Immature natural killer cell (primary cell): ENCODE measurements at regions not wholly inside any gene's neighbourhood (a gene's known extent, or its start where the extent isn't known, plus 50 kb on each side); places are given as distances from the start of the nearest gene placed in this dataset.

Experiments used
- DNase-seq, 3 donors: peaks; one replicate each; pipeline ENCODE4 v3.0.0; 2022; ENCODE audit warnings: mixed read lengths in 1 of 3
- H3K27ac Mint-ChIP-seq, 6 donors: one replicate each; pipeline ENCODE4 v1.8.0; 2020; ENCODE audit warnings: mixed read lengths in 6 of 6, mild to moderate bottlenecking in 5 of 6, inconsistent platforms in 4 of 6, moderate library complexity in 3 of 6
- H3K27me3 Mint-ChIP-seq, 3 donors: one replicate each; pipeline ENCODE4 v1.8.0; 2020 to 2021; ENCODE audit warnings: low read depth in 3 of 3, mild to moderate bottlenecking in 3 of 3, mixed read lengths in 3 of 3, moderate library complexity in 3 of 3, inconsistent platforms in 1 of 3
- H3K36me3 Mint-ChIP-seq, 3 donors: one replicate each; pipeline ENCODE4 v1.8.0; 2020; ENCODE audit warnings: mixed read lengths in 3 of 3, inconsistent platforms in 2 of 3, mild to moderate bottlenecking in 2 of 3
- H3K4me1 Mint-ChIP-seq, 2 donors: one replicate each; pipeline ENCODE4 v1.8.0; 2020; ENCODE audit warnings: inconsistent platforms in 2 of 2, mild to moderate bottlenecking in 2 of 2, mixed read lengths in 2 of 2, moderate library complexity in 1 of 2
- H3K4me3 Mint-ChIP-seq, 5 donors: one replicate each; pipeline ENCODE4 v1.8.0; 2020; ENCODE audit warnings: mild to moderate bottlenecking in 5 of 5, mixed read lengths in 5 of 5, inconsistent platforms in 3 of 5, moderate library complexity in 3 of 5
- H3K9me3 Mint-ChIP-seq, 6 donors: one replicate each; pipeline ENCODE4 v1.8.0; 2020; ENCODE audit warnings: mild to moderate bottlenecking in 6 of 6, mixed read lengths in 6 of 6, inconsistent platforms in 4 of 6, moderate library complexity in 3 of 6

DNA sequence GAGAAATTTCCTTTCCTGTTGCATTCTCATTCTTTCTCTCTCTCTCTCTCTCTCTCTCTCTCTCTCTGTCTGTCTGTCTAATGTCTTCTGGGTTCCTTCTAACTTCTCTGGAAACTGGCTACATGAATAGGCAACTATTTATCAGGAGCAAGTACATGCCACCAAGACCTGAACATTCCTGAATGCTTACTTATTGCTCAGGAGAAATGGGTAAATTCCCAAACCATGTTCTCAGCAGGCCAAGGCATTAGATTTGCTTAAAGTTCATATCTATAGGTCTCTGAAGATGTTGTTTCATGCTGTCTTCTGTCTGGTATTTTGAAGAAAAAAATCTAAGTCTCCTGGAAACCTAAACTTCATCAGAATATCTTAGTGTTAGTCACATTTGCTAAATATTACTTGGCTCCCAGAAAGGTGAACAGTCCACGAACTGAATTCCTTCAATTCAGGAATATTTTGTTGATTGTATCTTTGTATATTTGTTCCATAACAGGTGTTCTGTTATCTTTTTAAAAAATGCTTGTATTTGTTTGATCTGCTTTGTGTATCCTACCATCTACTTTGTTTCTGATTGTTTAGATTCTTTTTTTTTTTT, 77.2 kb upstream of the FIGN start:
- Mint-ChIP-seq H3K27ac (no peak overlapping the region), H3K4me1 (no peaks in the 10 kb centered on the region), H3K36me3 (no peaks in the 10 kb centered on the region), H3K4me3 (no peak overlapping the region), H3K9me3 (peaks cover 8 to 37% (median 25%) of the 10 kb centered on the region in 6 donors), H3K27me3 (no peaks in the 10 kb centered on the region)
- DNase-seq, result no peak

DNA sequence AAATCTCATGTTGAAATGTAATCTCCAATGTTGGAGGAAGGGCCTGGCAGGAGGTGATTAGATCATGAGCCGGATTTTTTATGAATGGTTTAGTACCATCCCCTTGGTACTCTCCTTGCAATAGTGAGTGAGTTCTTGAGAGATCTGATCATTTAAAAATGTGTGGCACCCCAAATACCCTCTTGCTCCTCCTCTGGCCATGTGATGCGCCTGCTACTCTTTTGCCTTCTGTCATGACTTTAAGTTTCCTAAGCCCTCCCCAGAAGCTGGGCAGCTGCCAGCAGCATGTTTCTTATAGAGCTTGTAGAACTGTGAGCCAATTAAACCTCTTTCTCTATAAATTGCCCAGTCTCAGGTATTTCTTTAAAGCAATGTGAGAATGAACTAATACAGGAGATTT, 72.6 kb upstream of the FIGN start:
- H3K27me3 Mint-ChIP-seq, result peaks cover 0 to 1% (median 0%) of the 10 kb centered on the region in 3 donors
- no peak for DNase-seq

DNA sequence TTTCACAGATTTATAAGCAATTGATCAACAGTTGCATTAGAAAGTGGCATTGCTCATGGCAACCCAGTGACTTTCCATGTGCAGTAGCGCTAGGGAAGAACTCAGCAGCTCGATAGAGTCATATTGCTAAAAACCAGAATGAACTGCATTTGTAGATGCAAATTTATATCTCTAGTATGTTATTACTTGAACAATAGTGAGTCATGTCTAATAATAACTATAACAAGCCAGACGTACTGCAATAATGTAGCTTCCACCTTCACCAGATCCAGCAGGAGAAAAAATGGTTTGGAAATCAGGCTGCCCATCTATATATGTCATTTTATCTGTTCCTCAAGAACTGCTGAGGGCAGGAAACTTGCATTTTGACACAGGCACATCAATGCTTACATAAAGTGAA, 66.5 kb upstream of the FIGN start:
- no peak for DNase-seq
- Mint-ChIP-seq H3K4me1 (no peaks in the 10 kb centered on the region), H3K9me3 (peaks cover 0 to 24% (median 8%) of the 10 kb centered on the region in 6 donors), H3K36me3 (no peaks in the 10 kb centered on the region), H3K4me3 (no peak overlapping the region), H3K27me3 (peaks cover 0 to 1% (median 0%) of the 10 kb centered on the region in 3 donors), H3K27ac (no peak overlapping the region)

More for the DNA sequence above, 72.6 kb upstream of the FIGN start:
- no peak overlapping the region for H3K27ac Mint-ChIP-seq
- H3K36me3 Mint-ChIP-seq, result no peaks in the 10 kb centered on the region
- H3K9me3 Mint-ChIP-seq, result peaks cover 7 to 39% (median 15%) of the 10 kb centered on the region in 6 donors
- no peak overlapping the region for H3K4me3 Mint-ChIP-seq
- H3K4me1 Mint-ChIP-seq, result no peaks in the 10 kb centered on the region

GRCh38 chr2:163801486-163801885, 65.7 kb upstream of the FIGN start:
- no peaks in the 10 kb centered on the region for H3K4me1 Mint-ChIP-seq
- peaks cover 0 to 1% (median 0%) of the 10 kb centered on the region in 3 donors for H3K27me3 Mint-ChIP-seq
- no peaks in the 10 kb centered on the region for H3K36me3 Mint-ChIP-seq
- DNase-seq, result no peak
- H3K27ac Mint-ChIP-seq, result no peak overlapping the region
- H3K9me3 Mint-ChIP-seq, result peaks cover 0 to 31% (median 5%) of the 10 kb centered on the region in 6 donors
- no peak overlapping the region for H3K4me3 Mint-ChIP-seq

DNA sequence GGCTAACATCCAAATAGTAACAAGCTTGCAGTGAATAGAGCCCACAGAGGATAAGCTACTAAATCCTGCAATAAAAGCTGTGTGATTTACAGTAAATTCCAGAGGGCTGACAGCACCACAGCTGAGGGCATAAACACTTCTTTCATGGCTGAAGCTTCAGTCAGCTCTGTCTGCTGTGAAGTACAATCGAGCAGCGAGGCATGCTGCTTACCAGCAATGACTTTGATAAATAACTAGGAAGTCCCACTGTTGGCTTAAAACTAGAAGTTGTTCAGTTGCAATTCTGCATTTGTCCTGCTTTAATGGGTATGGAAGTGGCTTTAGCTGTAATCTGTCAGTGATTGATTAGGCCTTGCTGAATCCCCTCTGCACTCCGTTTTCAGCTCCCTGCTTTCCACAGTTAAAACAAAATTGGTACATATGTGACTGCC, 65.2 kb upstream of the FIGN start:
- H3K4me1 Mint-ChIP-seq, result no peaks in the 10 kb centered on the region
- no peaks in the 10 kb centered on the region for H3K27me3 Mint-ChIP-seq

DNA sequence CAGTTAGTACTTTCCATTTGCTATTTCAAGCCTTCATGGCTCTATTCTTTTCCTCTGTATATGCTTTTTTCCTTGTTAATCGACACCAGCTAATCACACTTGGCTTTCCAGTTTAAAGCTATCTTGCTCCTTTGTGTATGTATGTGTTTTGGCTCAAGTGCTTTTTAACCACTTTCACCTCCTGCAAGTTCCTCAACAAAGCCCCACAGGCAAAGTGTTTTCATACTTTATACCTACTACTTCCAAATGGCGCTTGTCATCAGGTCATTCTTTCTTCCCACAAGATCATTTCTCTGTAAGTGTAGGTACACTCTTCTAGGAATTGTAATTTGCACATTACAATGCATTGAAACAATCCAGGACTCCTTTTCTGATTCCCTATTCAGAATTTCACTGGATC, 64.0 kb upstream of the FIGN start:
- DNase-seq, result no peak
- H3K9me3 Mint-ChIP-seq, result peaks cover 0 to 43% (median 2%) of the 10 kb centered on the region in 6 donors
- H3K4me3 Mint-ChIP-seq, result no peak overlapping the region
- no peak overlapping the region for H3K27ac Mint-ChIP-seq
- no peaks in the 10 kb centered on the region for H3K36me3 Mint-ChIP-seq
- peaks cover 0 to 1% (median 0%) of the 10 kb centered on the region in 3 donors for H3K27me3 Mint-ChIP-seq
- no peaks in the 10 kb centered on the region for H3K4me1 Mint-ChIP-seq

More for the DNA sequence above, 65.2 kb upstream of the FIGN start:
- H3K36me3 Mint-ChIP-seq, result no peaks in the 10 kb centered on the region
- H3K27ac Mint-ChIP-seq, result no peak overlapping the region
- H3K9me3 Mint-ChIP-seq, result peaks cover 0 to 33% (median 3%) of the 10 kb centered on the region in 6 donors
- DNase-seq, result no peak
- H3K4me3 Mint-ChIP-seq, result no peak overlapping the region

DNA sequence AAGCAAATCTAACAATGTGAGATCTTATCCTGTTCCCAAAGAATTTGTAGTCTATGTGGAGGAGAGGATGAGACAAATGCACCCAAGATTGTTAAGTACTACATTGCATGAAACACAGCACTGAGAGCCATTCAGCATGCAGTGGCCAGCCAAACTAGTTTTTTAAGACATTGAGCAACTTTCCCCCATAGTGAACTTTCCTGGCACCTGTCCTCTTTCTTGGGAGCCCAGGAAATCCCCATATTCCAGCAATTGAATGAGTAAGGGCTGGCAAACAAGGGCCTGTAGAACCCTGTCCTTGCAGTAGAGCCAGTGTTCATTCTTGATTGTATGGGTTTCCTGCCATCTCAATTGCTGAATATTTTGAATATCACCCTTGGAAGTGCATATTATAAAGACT, 58.8 kb upstream of the FIGN start:
- H3K4me1 Mint-ChIP-seq, result no peaks in the 10 kb centered on the region
- no peak overlapping the region for H3K4me3 Mint-ChIP-seq
- no peaks in the 10 kb centered on the region for H3K36me3 Mint-ChIP-seq
- no peak for DNase-seq
- peaks cover 0 to 4% (median 1%) of the 10 kb centered on the region in 3 donors for H3K27me3 Mint-ChIP-seq
- H3K9me3 Mint-ChIP-seq, result peaks cover 2 to 50% (median 7%) of the 10 kb centered on the region in 6 donors
- H3K27ac Mint-ChIP-seq, result no peak overlapping the region
